ENCODE measurements at regions not wholly inside any gene's neighbourhood (a gene's known extent, or its start where the extent isn't known, plus 50 kb on each side); places are given as distances from the start of the nearest gene placed in this dataset.

- Histone ChIP-seq H3K18ac (ENCODE audit: low read depth, low read length) (no peak overlapping the region), H3K36me3 (ENCODE audit: control insufficient read depth, insufficient read depth, low read length) (no peaks in the 10 kb centered on the region), H3K27ac (ENCODE audit: insufficient read depth, low read length) (no peak overlapping the region), H3K23ac (ENCODE audit: low read depth, low read length) (no peak overlapping the region), H4K5ac (ENCODE audit: low read depth, low read length) (no peak overlapping the region), H3K27me3 (ENCODE audit: control insufficient read depth, insufficient read depth, low read length) (no peaks in the 10 kb centered on the region), H3K9ac (ENCODE audit: low read depth, low read length) (no peak overlapping the region), H2AK5ac (ENCODE audit: low read depth, low read length) (no peak overlapping the region), H2BK15ac (ENCODE audit: low read depth, low read length) (no peak overlapping the region), H3K9me1 (ENCODE audit: insufficient read depth, low read length) (no peaks in the 10 kb centered on the region), H3K79me1 (ENCODE audit: low read depth in 1 of 2, low read length in 2 of 2) (no peaks in the 10 kb centered on the region), H2BK5ac (ENCODE audit: low read depth, low read length, poor library complexity, severe bottlenecking) (no peak overlapping the region), H3K56ac (ENCODE audit: extremely low read depth, insufficient read depth, low read length) (no peak overlapping the region), H2AFZ (replicated peaks; ENCODE audit: low read length, poor library complexity) (no peak overlapping the region), H4K8ac (ENCODE audit: low read depth in 2 of 2, low read length in 2 of 2) (no peak overlapping the region), H3K4me1 (ENCODE audit: control insufficient read depth, insufficient read depth, low read length) (no peaks in the 10 kb centered on the region; the same call in 1 of the 2 replicates), H3K14ac (replicated peaks; ENCODE audit: low read depth, low read length) (no peak overlapping the region), H2BK20ac (ENCODE audit: low read depth, low read length) (no peak overlapping the region), H3K9me3 (ENCODE audit: control insufficient read depth, insufficient read depth, low read length) (no peaks in the 10 kb centered on the region), H4K91ac (ENCODE audit: insufficient read depth, low read depth, low read length) (no peak overlapping the region), H3K4me2 (ENCODE audit: low read depth, low read length) (no peak overlapping the region), H2AK9ac (replicated peaks; ENCODE audit: low read depth, low read length, poor library complexity) (no peak overlapping the region), H3K4ac (ENCODE audit: low read depth, low read length) (no peak overlapping the region), H4K20me1 (ENCODE audit: insufficient read depth, low read length) (no peaks in the 10 kb centered on the region), H3K4me3 (ENCODE audit: insufficient read depth, low read depth, low read length) (no peak overlapping the region), H2BK120ac (ENCODE audit: low read depth, low read length) (no peak overlapping the region)
- in situ Hi-C loops (cut with MboI; ENCODE audit: low sequenced_read_pairs): no loop called here
- DNase-seq: no peak
- ChIA-PET CTCF (no interaction called here), POLR2A (ENCODE audit: unreplicated experiment) (no interaction called here)
- BruUV-seq (replicated peaks): no TSS peak
- WGBS, 2 experiments (ENCODE audit: extremely low coverage in 2 of 2, insufficient read length in 1 of 2): no CpG with 5 or more reads among the region's 6 CpGs
- intact Hi-C loops (cut with micrococcal nuclease): no loop called here
- ATAC-seq (ENCODE audit: low read depth): no peak
- TF ChIP-seq CHD1 (IDR thresholded peaks at IDR 0.05; ENCODE audit: low read depth, low read length): no peak
- TF ChIP-seq SMC3 (IDR thresholded peaks at IDR 0.05; ENCODE audit: low read depth, low read length): no peak
- TF ChIP-seq RFX5 (IDR thresholded peaks at IDR 0.05; ENCODE audit: low read depth, low read length): no peak
- no peak for TF ChIP-seq RAD21 (IDR thresholded peaks at IDR 0.05; ENCODE audit: low read length)
- TF ChIP-seq NFE2L2 (IDR thresholded peaks at IDR 0.05; ENCODE audit: low read depth, low read length): no peak
- TF ChIP-seq MAZ (IDR thresholded peaks at IDR 0.05; ENCODE audit: borderline replicate concordance, low read depth, low read length): no peak
- TF ChIP-seq RCOR1 (IDR thresholded peaks at IDR 0.05; ENCODE audit: insufficient replicate concordance, low read length): no peak
- no peak for TF ChIP-seq USF2 (IDR thresholded peaks at IDR 0.05; ENCODE audit: low read depth, low read length)
- TF ChIP-seq ELK1 (IDR thresholded peaks at IDR 0.05; ENCODE audit: borderline replicate concordance, low read depth, low read length): no peak
- TF ChIP-seq CTCF (conservative IDR thresholded peaks at IDR 0.05; ENCODE audit: low read depth, low read length): no peak
- TF ChIP-seq MAFK (IDR thresholded peaks at IDR 0.05; ENCODE audit: low read depth, low read length): no peak
- dilution Hi-C loops (cut with HindIII; ENCODE audit: low sequenced_read_pairs, unreplicated experiment): no loop called here
Measured at GRCh38 chr3:56899078-56899477, 97.3 kb upstream of the ARHGEF3 start.
